K562 (cell line): ENCODE measurements at regions not wholly inside any gene's neighbourhood (a gene's known extent, or its start where the extent isn't known, plus 50 kb on each side); places are given as distances from the start of the nearest gene placed in this dataset.

Experiments used
- DMBX1 ChIP-seq: fragments of 250-450 bp; sonication (Bioruptor Pico); IDR thresholded peaks from 2 replicates; pipeline ENCODE4 v1.8.0; 2022; ENCODE audit warnings: inconsistent platforms, mild to moderate bottlenecking, moderate library complexity, borderline replicate concordance
- EP300 ChIP-seq: IDR thresholded peaks from 2 replicates; pipeline ENCODE4 v1.6.1; 2012; ENCODE audit warnings: low read length, improper control_type of control experiment
- KDM5B ChIP-seq: fragments of 200-600 bp; sonication (generic); IDR thresholded peaks from 2 replicates; pipeline ENCODE4 v1.6.1; 2012; ENCODE audit warnings: low read depth, mild to moderate bottlenecking, moderate library complexity, low read length, control low read depth, inconsistent platforms; ENCODE audit not compliant: insufficient replicate concordance
- NR2C2 ChIP-seq, 2 experiments: fragments of 200-800 bp in 1 of 2; sonication (Bioruptor generic) in 1 of 2; sonication (generic) in 1 of 2; formaldehyde crosslinking in 1 of 2; IDR thresholded peaks; 2 replicates each; pipeline versions ENCODE4 v1.6.1 to v1.8.0; 2016 to 2022; ENCODE audit warnings: mild to moderate bottlenecking in 1 of 2, missing compliant biosample characterization in 1 of 2, missing genetic modification characterization in 1 of 2, missing genetic modification reagents in 1 of 2
- RCOR1 ChIP-seq, 2 experiments: IDR thresholded peaks; 2 replicates each; pipeline ENCODE4 v1.6.1; 2012; ENCODE audit warnings: low read depth in 2 of 2, low read length in 2 of 2, borderline replicate concordance in 1 of 2, improper control_type of control experiment in 1 of 2
- TCFL5 ChIP-seq: fragments of 250-450 bp; sonication (Bioruptor Pico); conservative IDR thresholded peaks from 2 replicates; pipeline ENCODE4 v1.6.1; 2021; ENCODE audit warnings: mild to moderate bottlenecking, moderate library complexity, matching md5 sums
- ZBTB1 ChIP-seq: sonication (generic); formaldehyde crosslinking; IDR thresholded peaks from 2 replicates; pipeline ENCODE4 v1.8.1; 2023; ENCODE audit warnings: missing genetic modification reagents, low read depth, mild to moderate bottlenecking, borderline replicate concordance
- ZNF174 ChIP-seq: fragments of 250-450 bp; sonication (Bioruptor Pico); IDR thresholded peaks from 2 replicates; pipeline ENCODE4 v1.4.0; 2020; ENCODE audit warnings: mild to moderate bottlenecking
- TF ChIP-seq, protein P1 (sequence below), 3 experiments: IDR thresholded peaks in 2 of 3; conservative IDR thresholded peaks in 1 of 3; 2 replicates each; pipeline ENCODE4 v1.5.1; 2011 to 2012; ENCODE audit warnings: low read length in 3 of 3, mild to moderate bottlenecking in 3 of 3, control low read depth in 2 of 3, improper control_type of control experiment in 1 of 3, inconsistent platforms in 1 of 3, low read depth in 1 of 3, mixed read lengths in 1 of 3, moderate library complexity in 1 of 3; ENCODE audit not compliant: insufficient read depth in 2 of 3
- TF ChIP-seq, protein P2 (sequence below): fragments of 250-450 bp; sonication (Bioruptor Pico); IDR thresholded peaks from 2 replicates; pipeline ENCODE4 v1.8.0; 2021; ENCODE audit warnings: mild to moderate bottlenecking, moderate library complexity
- TF ChIP-seq, protein P3 (sequence below): fragments of 150-350 bp; IDR thresholded peaks from 2 replicates; pipeline ENCODE4 v1.6.1; 2014; ENCODE audit warnings: low read depth, mild to moderate bottlenecking, low read length, borderline replicate concordance

DNA sequence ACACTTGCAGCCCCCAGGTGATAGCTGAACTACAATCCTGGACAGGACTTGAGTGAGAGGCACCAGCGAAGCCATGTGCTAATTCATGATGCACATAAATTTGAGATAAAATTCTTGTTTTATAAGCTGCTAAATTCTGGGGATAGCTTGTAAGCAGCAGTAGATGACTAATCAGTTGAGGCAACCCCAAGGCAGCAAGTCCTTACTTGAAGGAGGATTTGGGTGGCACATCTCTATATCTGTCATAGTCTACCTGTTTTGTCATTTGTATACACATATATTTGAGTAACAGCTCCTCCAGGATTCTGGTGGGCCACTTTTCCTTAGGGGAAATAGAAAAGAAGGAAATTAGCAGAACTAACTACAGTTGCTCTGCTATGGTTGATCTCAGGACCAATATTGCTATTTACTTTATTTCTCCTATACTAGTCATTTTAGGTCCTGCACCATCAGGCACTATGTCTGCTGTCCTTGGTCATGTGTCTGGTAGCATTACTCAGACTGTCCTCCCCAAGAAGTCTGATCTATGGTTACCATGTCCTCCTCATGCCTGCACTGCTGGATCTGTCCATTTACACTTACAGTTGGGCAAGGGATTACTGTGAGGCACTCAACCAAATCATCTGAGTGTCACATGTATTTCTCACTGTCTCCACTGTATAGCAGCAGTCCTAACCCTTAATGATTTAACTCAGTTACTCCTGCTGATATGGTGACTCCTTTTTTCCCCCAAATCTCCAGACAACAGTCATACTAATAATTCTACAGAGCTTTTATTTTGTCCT is 436.0 kb upstream of the CWC22 start:
- TF ChIP-seq NR2C2 (CRISPR knock-in tag; IDR thresholded peaks at IDR 0.05): no peak
- TF ChIP-seq NR2C2 (tag; IDR thresholded peaks at IDR 0.05): no peak
- TF ChIP-seq DMBX1 (CRISPR knock-in tag): no peak
- TF ChIP-seq, protein P1, sequence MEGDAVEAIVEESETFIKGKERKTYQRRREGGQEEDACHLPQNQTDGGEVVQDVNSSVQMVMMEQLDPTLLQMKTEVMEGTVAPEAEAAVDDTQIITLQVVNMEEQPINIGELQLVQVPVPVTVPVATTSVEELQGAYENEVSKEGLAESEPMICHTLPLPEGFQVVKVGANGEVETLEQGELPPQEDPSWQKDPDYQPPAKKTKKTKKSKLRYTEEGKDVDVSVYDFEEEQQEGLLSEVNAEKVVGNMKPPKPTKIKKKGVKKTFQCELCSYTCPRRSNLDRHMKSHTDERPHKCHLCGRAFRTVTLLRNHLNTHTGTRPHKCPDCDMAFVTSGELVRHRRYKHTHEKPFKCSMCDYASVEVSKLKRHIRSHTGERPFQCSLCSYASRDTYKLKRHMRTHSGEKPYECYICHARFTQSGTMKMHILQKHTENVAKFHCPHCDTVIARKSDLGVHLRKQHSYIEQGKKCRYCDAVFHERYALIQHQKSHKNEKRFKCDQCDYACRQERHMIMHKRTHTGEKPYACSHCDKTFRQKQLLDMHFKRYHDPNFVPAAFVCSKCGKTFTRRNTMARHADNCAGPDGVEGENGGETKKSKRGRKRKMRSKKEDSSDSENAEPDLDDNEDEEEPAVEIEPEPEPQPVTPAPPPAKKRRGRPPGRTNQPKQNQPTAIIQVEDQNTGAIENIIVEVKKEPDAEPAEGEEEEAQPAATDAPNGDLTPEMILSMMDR (IDR thresholded peaks at IDR 0.05 in 2 of 3, conservative IDR thresholded peaks at IDR 0.05 in 1 of 3; ENCODE audit: insufficient read depth in 2 of 3, low read depth in 1 of 3, low read length in 3 of 3): no peak
- no peak for TF ChIP-seq EP300
- no peak for TF ChIP-seq ZNF174
- TF ChIP-seq RCOR1 (IDR thresholded peaks at IDR 0.05; ENCODE audit: borderline replicate concordance in 1 of 2, low read depth in 2 of 2, low read length in 2 of 2): no peak
- no peak for TF ChIP-seq TCFL5 (CRISPR knock-in tag)
- TF ChIP-seq, protein P2, sequence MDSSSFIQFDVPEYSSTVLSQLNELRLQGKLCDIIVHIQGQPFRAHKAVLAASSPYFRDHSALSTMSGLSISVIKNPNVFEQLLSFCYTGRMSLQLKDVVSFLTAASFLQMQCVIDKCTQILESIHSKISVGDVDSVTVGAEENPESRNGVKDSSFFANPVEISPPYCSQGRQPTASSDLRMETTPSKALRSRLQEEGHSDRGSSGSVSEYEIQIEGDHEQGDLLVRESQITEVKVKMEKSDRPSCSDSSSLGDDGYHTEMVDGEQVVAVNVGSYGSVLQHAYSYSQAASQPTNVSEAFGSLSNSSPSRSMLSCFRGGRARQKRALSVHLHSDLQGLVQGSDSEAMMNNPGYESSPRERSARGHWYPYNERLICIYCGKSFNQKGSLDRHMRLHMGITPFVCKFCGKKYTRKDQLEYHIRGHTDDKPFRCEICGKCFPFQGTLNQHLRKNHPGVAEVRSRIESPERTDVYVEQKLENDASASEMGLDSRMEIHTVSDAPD (CRISPR knock-in tag): no peak
- no peak for TF ChIP-seq KDM5B
- TF ChIP-seq ZBTB1: no peak
- TF ChIP-seq, protein P3, sequence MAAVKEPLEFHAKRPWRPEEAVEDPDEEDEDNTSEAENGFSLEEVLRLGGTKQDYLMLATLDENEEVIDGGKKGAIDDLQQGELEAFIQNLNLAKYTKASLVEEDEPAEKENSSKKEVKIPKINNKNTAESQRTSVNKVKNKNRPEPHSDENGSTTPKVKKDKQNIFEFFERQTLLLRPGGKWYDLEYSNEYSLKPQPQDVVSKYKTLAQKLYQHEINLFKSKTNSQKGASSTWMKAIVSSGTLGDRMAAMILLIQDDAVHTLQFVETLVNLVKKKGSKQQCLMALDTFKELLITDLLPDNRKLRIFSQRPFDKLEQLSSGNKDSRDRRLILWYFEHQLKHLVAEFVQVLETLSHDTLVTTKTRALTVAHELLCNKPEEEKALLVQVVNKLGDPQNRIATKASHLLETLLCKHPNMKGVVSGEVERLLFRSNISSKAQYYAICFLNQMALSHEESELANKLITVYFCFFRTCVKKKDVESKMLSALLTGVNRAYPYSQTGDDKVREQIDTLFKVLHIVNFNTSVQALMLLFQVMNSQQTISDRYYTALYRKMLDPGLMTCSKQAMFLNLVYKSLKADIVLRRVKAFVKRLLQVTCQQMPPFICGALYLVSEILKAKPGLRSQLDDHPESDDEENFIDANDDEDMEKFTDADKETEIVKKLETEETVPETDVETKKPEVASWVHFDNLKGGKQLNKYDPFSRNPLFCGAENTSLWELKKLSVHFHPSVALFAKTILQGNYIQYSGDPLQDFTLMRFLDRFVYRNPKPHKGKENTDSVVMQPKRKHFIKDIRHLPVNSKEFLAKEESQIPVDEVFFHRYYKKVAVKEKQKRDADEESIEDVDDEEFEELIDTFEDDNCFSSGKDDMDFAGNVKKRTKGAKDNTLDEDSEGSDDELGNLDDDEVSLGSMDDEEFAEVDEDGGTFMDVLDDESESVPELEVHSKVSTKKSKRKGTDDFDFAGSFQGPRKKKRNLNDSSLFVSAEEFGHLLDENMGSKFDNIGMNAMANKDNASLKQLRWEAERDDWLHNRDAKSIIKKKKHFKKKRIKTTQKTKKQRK: no peak
